B cell (primary cell): ENCODE measurements at regions not wholly inside any gene's neighbourhood (a gene's known extent, or its start where the extent isn't known, plus 50 kb on each side); places are given as distances from the start of the nearest gene placed in this dataset.

Source experiments
- CTCF ChIP-seq: fragments of 200-600 bp; IDR thresholded peaks from one replicate; pipeline ENCODE4 v1.8.0; 2022; ENCODE audit warnings: antibody characterized with exemption, mild to moderate bottlenecking
- EZH2 ChIP-seq: IDR thresholded peaks from 2 replicates; pipeline ENCODE4 v1.6.1; 2012; ENCODE audit warnings: borderline replicate concordance, low read depth, mild to moderate bottlenecking, moderate library complexity, low read length; ENCODE audit not compliant: insufficient read depth, poor library complexity, severe bottlenecking

- TF ChIP-seq CTCF (no peak), EZH2 (no peak)
Observed at GRCh38 chr1:88039240-88039639, 644.8 kb upstream of the PKN2 start.
